Psoas muscle (tissue), 7 donors: ENCODE measurements at regions not wholly inside any gene's neighbourhood (a gene's known extent, or its start where the extent isn't known, plus 50 kb on each side); places are given as distances from the start of the nearest gene placed in this dataset.

Experiments used
- ATAC-seq, 4 donors: fragments of 200-7000 bp; cut with Tn5 transposase; one replicate each; pipeline ENCODE4 v1.9.1; 2020; ENCODE audit warnings: moderate library complexity in 3 of 4, mild to moderate bottlenecking in 2 of 4
- DNase-seq, 2 donors: peaks; one replicate each; pipeline ENCODE4 v3.0.0-alpha.2; 2020
- H3K27ac ChIP-seq: fragments of 200-600 bp; one replicate; pipeline ENCODE4 v1.8.0; 2022
- H3K27me3 ChIP-seq, 3 donors: fragments of 200-600 bp in 1 of 3; one replicate each; pipeline versions ENCODE4 v1.6.1 to v1.8.0; 2013 to 2022; ENCODE audit warnings: low read length in 2 of 3, mild to moderate bottlenecking in 2 of 3, moderate library complexity in 1 of 3; ENCODE audit not compliant: insufficient read depth in 3 of 3
- H3K36me3 ChIP-seq, 2 donors: fragments of 200-600 bp in 1 of 2; one replicate each; pipeline versions ENCODE4 v1.6.1 to v1.8.0; 2013 to 2022; ENCODE audit warnings: low read depth in 1 of 2, mild to moderate bottlenecking in 1 of 2, moderate library complexity in 1 of 2; ENCODE audit not compliant: insufficient read depth in 1 of 2
- H3K4me1 ChIP-seq: fragments of 200-600 bp; one replicate; pipeline ENCODE4 v1.8.0; 2022
- H3K4me3 ChIP-seq: fragments of 200-600 bp; one replicate; pipeline ENCODE4 v1.8.0; 2022; ENCODE audit warnings: mild to moderate bottlenecking
- H3K9me3 ChIP-seq: fragments of 200-600 bp; one replicate; pipeline ENCODE4 v1.8.0; 2022
- CTCF ChIP-seq: fragments of 200-600 bp; IDR thresholded peaks from one replicate; pipeline ENCODE4 v1.8.0; 2022; ENCODE audit warnings: antibody characterized with exemption
- whole genome bisulfite sequencing, 3 donors: extraction: QIAGEN DNeasy Blood & Tissue Kit; methylation state at CpG; one replicate each; pipeline versions ENCODE4 v1.1.6 to v1.1.7; 2013; 5-methylcytosine and 5-hydroxymethylcytosine counted together
- intact Hi-C, 2 donors: fragments of 100-400 bp; cut with DNase I; formaldehyde crosslinking; loops; one replicate each; pipeline versions ENCODE4 v1.11.0 to v1.14.2; 2022
- donor health status: healthy with polysubstance abuse.
- donor health status: DM: no; HTN: no; CAD: no; lungs with moderate emphysema.
- donor health status: Bipolar disorder and iron deficiency.
- donor health status: healthy.
- donor health status: DM: yes; HTN: yes; CAD: no.
- donor health status: DM: no; HTN: no; CAD: no.
- donor health status: DM: yes; HTN: yes; CAD: no.

GRCh38 chr14:101625336-101626097 lies 64.2 kb downstream of the DIO3 start:
- no peak for ATAC-seq
- Histone ChIP-seq H3K27me3 (no peaks in the 10 kb centered on the region), H3K9me3 (no peaks in the 10 kb centered on the region), H3K27ac (no peak overlapping the region), H3K4me3 (no peak overlapping the region), H3K36me3 (no peaks in the 10 kb centered on the region), H3K4me1 (peaks cover 4% of the 10 kb centered on the region)
- DNase-seq, result no peak
- intact Hi-C loops, result loop anchor here (5.0 to 10.0 kb wide), 6 partner anchors 773 to 1241 kb away; no protein-coding TSS in a partner anchor
- no peak for TF ChIP-seq CTCF
- 94 to 100% (median 100%) methylated on average over 1 of the region's 1 CpG for WGBS, 3 donors

DNA sequence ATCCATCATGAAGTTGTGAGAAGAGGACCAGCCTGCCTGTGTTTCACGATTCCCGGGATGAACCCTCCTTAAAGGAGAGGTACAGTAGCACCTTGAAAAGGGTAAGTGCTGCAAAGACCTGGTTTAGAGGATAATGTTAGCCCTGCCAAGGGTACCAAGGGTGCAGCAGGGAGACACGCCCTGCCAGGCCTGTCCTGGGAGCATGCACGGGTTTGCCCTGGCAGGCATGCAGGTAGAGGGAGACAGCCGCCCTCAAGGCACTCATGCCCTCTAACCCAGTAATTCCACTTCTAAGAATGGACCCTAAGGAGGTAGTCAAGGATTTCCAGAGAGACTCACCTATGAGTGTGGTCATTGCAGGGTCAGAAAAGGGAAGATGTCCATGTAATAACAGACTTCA lies 65.0 kb downstream of the DIO3 start:
- WGBS, 3 donors, result 90 to 94% (median 93%) methylated on average over 5 of the region's 5 CpGs
- Histone ChIP-seq H3K4me3 (no peak overlapping the region), H3K4me1 (peaks cover 4% of the 10 kb centered on the region), H3K36me3 (no peaks in the 10 kb centered on the region), H3K27ac (no peak overlapping the region), H3K9me3 (no peaks in the 10 kb centered on the region), H3K27me3 (no peaks in the 10 kb centered on the region)
- DNase-seq, result no peak
- TF ChIP-seq CTCF, result no peak
- intact Hi-C loops, result loop anchor here (5.0 to 10.0 kb wide), 6 partner anchors 774 to 1242 kb away; no protein-coding TSS in a partner anchor
- no peak for ATAC-seq

DNA sequence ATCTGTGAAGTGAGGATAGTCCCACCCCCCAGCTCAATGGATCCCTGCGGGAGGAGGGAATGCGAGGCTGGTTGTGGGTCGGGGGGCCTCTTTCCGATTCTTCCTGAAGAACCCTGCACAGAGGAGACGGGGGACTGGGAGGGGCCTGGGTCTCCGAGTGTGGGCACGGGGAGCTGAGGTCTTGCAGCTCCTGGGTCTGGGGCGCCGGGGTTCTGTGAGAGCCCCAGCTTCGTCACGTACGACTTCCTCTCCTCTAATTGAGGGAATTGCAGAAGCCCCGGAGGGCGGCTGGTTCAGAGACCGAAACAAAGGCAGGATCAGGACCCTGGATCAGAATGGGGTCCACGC lies 66.6 kb downstream of the DIO3 start:
- ATAC-seq, result peak in 1 of 4 donors; percentile 7
- peaks cover 4% of the 10 kb centered on the region for H3K4me1 ChIP-seq
- no peak overlapping the region for H3K27ac ChIP-seq
- no peaks in the 10 kb centered on the region for H3K9me3 ChIP-seq
- no peaks in the 10 kb centered on the region for H3K36me3 ChIP-seq
- 55 to 66% (median 61%) methylated on average over 16 of the region's 16 CpGs for WGBS, 3 donors
- no peak for TF ChIP-seq CTCF
- H3K4me3 ChIP-seq, result peak overlapping the region; percentile 42
- H3K27me3 ChIP-seq, result no peaks in the 10 kb centered on the region
- no peak for DNase-seq
- intact Hi-C loops, result loop anchor here (2.0 to 10.0 kb wide), 7 partner anchors 776 to 1243 kb away; no protein-coding TSS in a partner anchor

DNA sequence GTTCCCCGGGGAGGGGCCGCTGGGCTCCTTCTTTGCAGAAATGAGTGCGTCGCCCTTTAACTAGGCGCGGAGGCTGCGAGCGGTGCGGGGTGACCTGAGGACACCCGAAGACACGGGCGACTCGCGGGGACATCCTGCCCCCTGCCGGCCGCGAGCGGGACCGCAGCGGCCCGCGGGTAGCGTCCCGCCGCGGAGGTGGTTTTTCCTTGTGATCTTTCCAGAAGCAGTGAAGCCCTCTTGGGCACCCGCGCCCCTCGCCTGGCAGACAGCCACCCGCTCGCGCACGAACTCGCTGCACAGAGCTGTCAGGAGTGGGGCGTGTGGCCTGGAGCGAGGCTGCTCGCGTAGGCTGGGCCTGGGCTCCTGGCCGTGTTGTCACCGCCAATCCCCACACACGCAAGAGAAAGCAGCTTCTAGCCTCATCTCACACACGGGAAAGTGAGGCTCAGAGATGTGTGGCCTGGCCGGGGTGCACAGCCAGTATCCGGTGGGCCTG lies 67.2 kb downstream of the DIO3 start:
- peak; percentile 94 to 97 (median 94) for ATAC-seq
- Histone ChIP-seq H3K27me3 (no peaks in the 10 kb centered on the region), H3K4me1 (peaks cover 4% of the 10 kb centered on the region), H3K27ac (no peak overlapping the region), H3K36me3 (no peaks in the 10 kb centered on the region), H3K9me3 (no peaks in the 10 kb centered on the region), H3K4me3 (peak overlapping the region; percentile 42)
- DNase-seq, result peak; percentile 78 to 89
- peak; percentile 100 for TF ChIP-seq CTCF
- intact Hi-C loops, result loop anchor here (2.0 to 10.0 kb wide), 7 partner anchors 776 to 1244 kb away; no protein-coding TSS in a partner anchor
- 5 to 9% (median 7%) methylated on average over 42 to 44 of the region's 44 CpGs for WGBS, 3 donors
